MCF 10A (cell line): ENCODE measurements at regions not wholly inside any gene's neighbourhood (a gene's known extent, or its start where the extent isn't known, plus 50 kb on each side); places are given as distances from the start of the nearest gene placed in this dataset.
"Not testable (repeated sequence)": the region's sequence is repeated elsewhere in the genome, so short reads cannot be mapped to it uniquely, and the experiment has no call there.

Source experiments
- BruUV-seq: library from RNA; stranded (reverse); fragments of 400-500 nt; replicated peaks from 2 replicates; lab custom pipeline; 2021; lab: Mats Ljungman, UMichigan
- CTCF ChIA-PET: fragments of 300-600 bp; sonication (Branson Sonifier 250); formaldehyde crosslinking; extraction: SDS; loops from one replicate; lab custom pipeline; 2021; ENCODE audit warnings: antibody characterized with exemption, inconsistent platforms; lab: Yijun Ruan, JAX
- POLR2A ChIA-PET: fragments of 300-600, 350-650 bp; sonication (Branson Sonifier 250); formaldehyde crosslinking; extraction: SDS; loops from one replicate; lab custom pipeline; 2020; ENCODE audit warnings: antibody characterized with exemption, inconsistent platforms; lab: Yijun Ruan, JAX
- DNase-seq: peaks from one replicate; pipeline ENCODE4 v3.0.0-alpha.2; 2018; ENCODE audit not compliant: unreplicated experiment
- H3K27ac Mint-ChIP-seq: one replicate; pipeline ENCODE4 v1.8.0; 2022; ENCODE audit warnings: mild to moderate bottlenecking, low read depth, mixed read lengths; ENCODE audit not compliant: unreplicated experiment
- H3K27me3 Mint-ChIP-seq: one replicate; pipeline ENCODE4 v1.8.0; 2022; ENCODE audit warnings: mixed read lengths; ENCODE audit not compliant: insufficient read depth, unreplicated experiment
- H3K36me3 Mint-ChIP-seq: one replicate; pipeline ENCODE4 v1.8.0; 2022; ENCODE audit warnings: mild to moderate bottlenecking, moderate library complexity, mixed read lengths; ENCODE audit not compliant: insufficient read depth, unreplicated experiment
- H3K4me1 Mint-ChIP-seq: one replicate; pipeline ENCODE4 v1.8.0; 2022; ENCODE audit warnings: mixed read lengths; ENCODE audit not compliant: insufficient read depth, unreplicated experiment
- H3K4me3 Mint-ChIP-seq: one replicate; pipeline ENCODE4 v1.8.0; 2022; ENCODE audit warnings: mild to moderate bottlenecking, moderate library complexity, mixed read lengths; ENCODE audit not compliant: unreplicated experiment
- H3K9me3 Mint-ChIP-seq: one replicate; pipeline ENCODE4 v1.8.0; 2022; ENCODE audit warnings: mixed read lengths; ENCODE audit not compliant: unreplicated experiment
- CTCF ChIP-seq: fragments of 200-600 bp; IDR thresholded peaks from one replicate; pipeline ENCODE4 v1.8.0; 2022; ENCODE audit warnings: antibody characterized with exemption, mild to moderate bottlenecking; ENCODE audit not compliant: unreplicated experiment
- intact Hi-C: fragments of 100-400 bp; cut with micrococcal nuclease; formaldehyde crosslinking; loops from 2 replicates; pipeline ENCODE4 v1.14.1; 2022

- intact Hi-C loops, result no loop called here
- BruUV-seq, result no TSS peak
- no peak for DNase-seq
- Mint-ChIP-seq H3K4me1 (peaks cover 6% of the 10 kb centered on the region), H3K4me3 (no peak overlapping the region), H3K36me3 (no peaks in the 10 kb centered on the region), H3K27ac (no peak overlapping the region), H3K9me3 (no peaks in the 10 kb centered on the region), H3K27me3 (peaks cover 12% of the 10 kb centered on the region)
- TF ChIP-seq CTCF, result no peak
- ChIA-PET POLR2A (interaction anchor here (0.6 kb wide), 2 partner anchors 10 to 12 kb away, joined by 3 read pairs; no protein-coding TSS in a partner anchor), CTCF (interaction anchor here (0.6 kb wide), 1 partner anchor 964 kb away, joined by 3 read pairs; no protein-coding TSS in a partner anchor)
Observed at GRCh38 chr12:111246477-111247011, 122.4 kb downstream of the PHETA1 start.

- intact Hi-C loops, result no loop called here
Observed at GRCh38 chr12:111245701-111246476, 123.0 kb downstream of the PHETA1 start.

DNA sequence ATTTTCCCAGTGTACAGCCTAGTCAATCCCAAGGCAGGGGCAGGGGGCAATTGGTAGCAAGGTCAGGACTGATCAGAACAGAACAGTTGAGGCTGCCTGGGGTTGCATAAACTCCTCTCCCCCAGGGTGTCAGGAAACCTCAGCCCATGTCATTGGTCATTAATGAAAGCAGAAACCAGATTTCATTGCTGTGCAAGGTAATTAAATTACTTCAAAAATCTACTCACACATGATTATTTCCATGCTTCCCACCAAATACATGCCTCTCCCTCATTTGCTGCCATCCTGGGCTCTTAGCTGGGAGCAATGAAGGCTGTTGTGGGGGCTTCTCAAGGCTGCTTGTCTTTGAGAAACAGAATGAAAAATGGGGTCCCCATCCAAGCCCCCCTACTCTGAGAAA, 124.2 kb downstream of the PHETA1 start:
- ChIA-PET CTCF (no interaction called here), POLR2A (interaction anchor here (0.5 kb wide), 1 partner anchor 27 kb away, joined by 3 read pairs; no protein-coding TSS in a partner anchor)
- Mint-ChIP-seq H3K27ac (no peak overlapping the region), H3K9me3 (no peaks in the 10 kb centered on the region), H3K4me1 (peaks cover 6% of the 10 kb centered on the region), H3K4me3 (no peak overlapping the region), H3K36me3 (no peaks in the 10 kb centered on the region), H3K27me3 (peaks cover 30% of the 10 kb centered on the region)
- intact Hi-C loops, result no loop called here
- no TSS peak for BruUV-seq
- no peak for DNase-seq
- no peak for TF ChIP-seq CTCF

More at GRCh38 chr12:111245701-111246476, 123.0 kb downstream of the PHETA1 start:
- no peak for TF ChIP-seq CTCF
- H3K27ac Mint-ChIP-seq, result no peak overlapping the region
- H3K9me3 Mint-ChIP-seq, result no peaks in the 10 kb centered on the region
- no peak for DNase-seq
- H3K36me3 Mint-ChIP-seq, result no peaks in the 10 kb centered on the region
- ChIA-PET POLR2A (interaction anchor here (0.6 kb wide), 1 partner anchor 11 kb away, joined by 3 read pairs; no protein-coding TSS in a partner anchor), CTCF (interaction anchor here (0.6 kb wide), 1 partner anchor 964 kb away, joined by 3 read pairs; no protein-coding TSS in a partner anchor)
- peaks cover 17% of the 10 kb centered on the region for H3K27me3 Mint-ChIP-seq
- no peak overlapping the region for H3K4me3 Mint-ChIP-seq
- peaks cover 6% of the 10 kb centered on the region for H3K4me1 Mint-ChIP-seq
- BruUV-seq, result no TSS peak

GRCh38 chr12:111242817-111243216, 126.1 kb downstream of the PHETA1 start:
- H3K4me1 Mint-ChIP-seq, intact Hi-C loops, H3K27ac Mint-ChIP-seq, BruUV-seq, H3K9me3 Mint-ChIP-seq, CTCF ChIA-PET, DNase-seq, H3K36me3 Mint-ChIP-seq, POLR2A ChIA-PET, H3K4me3 Mint-ChIP-seq: not testable (repeated sequence)
- peaks cover 48% of the 10 kb centered on the region for H3K27me3 Mint-ChIP-seq
